ENCODE measurements at regions not wholly inside any gene's neighbourhood (a gene's known extent, or its start where the extent isn't known, plus 50 kb on each side); places are given as distances from the start of the nearest gene placed in this dataset.
A peak's percentile ranks its signal among the peaks of the same experiment; 100 is the strongest.

DNA sequence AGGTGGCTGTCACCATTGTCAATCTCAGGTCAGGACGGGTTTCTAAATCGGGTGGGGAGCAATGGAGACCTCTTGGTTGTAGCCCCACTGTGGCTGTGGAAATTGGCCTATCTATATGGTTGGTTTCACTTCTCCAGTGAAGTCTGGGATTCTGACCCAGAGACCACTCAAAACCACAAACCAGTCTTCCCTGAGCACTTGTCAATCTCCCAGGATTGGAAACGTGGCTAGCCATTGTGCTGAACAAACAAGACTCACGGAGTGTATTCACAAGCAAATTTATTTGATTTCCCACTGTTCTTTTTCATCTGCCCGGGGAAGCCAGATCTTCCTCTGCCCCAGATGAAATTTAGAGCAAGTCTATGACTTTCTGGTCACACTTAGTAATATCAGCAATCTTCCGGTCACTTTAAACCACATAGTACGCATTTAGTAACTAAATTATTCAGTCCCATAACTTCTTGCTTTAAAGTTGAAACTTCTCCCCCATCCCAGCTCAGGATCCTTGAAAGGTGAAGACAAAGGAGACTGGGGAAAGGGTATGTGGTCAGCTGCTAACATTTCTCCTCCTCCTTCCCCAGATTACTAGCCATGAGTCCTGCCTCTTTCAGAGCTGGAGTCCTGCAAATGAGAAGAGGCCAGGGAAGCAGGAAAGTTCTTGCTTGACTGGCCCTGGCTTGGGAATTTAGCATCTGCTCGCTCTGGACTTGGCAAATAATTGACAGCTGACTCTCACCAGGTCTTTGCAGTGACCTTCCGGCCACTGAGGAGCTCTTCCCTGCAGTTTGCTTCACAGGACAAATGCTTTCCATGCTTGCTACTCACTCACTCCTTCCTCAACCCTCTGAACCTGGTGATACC, 123.2 kb upstream of the MAX start:
- DNase-seq, result no peak

DNA sequence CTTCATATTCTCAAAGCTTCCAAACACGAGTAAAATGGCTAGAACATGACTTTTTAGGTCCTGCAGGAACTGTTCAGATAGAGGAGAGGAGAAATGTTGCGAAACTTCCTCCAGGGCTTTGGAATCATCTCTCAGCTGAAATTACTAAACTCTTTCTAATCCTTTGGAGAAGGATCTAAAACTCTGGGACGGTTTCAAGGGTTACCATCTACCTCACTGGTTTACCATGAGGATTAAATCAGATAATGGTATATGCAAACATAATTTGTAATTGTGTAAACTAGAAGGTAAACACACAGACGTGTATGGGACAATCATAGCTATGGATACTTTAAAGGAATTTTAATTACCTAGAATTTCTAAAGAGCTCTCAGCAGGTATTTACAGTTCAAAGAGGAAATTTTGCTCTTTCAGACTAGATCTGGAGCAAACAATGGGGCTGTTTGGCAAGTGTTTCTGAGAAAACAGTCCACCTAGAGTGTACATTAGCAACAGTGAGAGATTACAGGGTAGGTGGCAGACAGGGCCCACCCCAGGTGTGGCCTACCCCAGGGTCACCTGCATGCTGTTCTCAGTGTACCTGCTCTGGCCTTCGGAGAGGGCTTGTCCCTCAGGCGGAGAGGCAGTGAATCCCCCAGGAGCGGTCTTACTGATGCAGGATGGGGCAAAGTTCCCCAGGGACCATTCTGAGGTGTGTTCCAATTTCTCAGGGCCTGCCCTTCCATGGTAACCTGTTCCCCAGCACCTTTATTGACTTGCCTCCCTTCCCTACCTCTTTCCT, 124.7 kb upstream of the MAX start:
- DNase-seq, result no peak

DNA sequence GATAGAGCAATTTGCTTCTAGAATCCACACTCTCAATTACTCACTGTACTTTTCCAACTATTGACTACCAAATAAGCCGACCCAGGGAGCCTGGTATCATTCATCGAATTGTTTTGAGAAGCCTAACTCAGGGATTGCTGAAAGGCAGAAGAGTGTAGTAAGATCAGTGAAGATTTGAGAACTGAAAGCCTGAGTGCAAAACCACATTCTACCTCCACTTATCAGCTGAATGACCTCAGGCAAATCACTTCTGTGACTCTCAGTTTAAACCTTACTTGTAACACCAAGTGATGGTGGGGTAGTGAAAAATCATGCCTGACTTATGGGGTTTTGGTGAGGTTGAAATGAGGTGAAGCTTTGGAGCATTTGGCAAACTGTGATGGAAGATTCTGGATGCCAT, 126.1 kb upstream of the MAX start:
- no peak for DNase-seq

DNA sequence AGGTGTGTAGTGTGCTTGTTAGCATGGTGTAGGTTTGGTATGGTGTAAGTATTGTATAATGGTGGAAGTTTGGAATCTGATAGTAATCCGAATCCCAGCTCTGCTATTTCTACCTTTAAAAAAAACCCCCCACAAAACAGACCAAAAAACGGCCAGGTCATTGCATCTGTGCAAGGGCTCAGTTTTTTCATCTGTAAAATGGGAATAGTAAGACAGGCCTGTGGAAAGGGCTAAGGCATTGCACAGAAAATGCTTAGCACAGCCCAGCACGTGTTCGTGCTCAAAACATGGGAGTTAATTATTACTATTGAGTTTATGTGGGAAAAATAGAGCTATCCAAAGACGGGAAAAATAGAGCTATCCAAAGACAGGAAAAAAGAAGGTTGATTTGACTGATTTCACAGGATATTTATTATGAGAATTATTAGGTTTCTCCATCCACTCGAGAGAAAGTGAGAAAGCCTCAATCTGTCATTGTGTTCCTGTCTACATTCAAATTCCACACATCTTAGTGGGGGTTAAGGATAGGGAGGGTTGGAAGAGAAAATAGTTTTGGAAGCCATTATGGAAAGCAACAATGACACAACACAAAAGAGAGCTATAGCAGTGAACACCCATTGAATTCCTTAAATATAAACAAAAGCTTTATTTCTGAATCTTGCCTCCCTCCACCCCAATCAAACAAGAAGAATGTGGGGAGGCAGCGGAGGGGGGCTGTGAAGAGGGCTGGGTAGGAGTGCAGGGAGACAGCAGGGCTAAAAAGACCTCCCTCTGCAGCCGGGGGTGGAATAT, 126.8 kb upstream of the MAX start:
- DNase-seq, result no peak

DNA sequence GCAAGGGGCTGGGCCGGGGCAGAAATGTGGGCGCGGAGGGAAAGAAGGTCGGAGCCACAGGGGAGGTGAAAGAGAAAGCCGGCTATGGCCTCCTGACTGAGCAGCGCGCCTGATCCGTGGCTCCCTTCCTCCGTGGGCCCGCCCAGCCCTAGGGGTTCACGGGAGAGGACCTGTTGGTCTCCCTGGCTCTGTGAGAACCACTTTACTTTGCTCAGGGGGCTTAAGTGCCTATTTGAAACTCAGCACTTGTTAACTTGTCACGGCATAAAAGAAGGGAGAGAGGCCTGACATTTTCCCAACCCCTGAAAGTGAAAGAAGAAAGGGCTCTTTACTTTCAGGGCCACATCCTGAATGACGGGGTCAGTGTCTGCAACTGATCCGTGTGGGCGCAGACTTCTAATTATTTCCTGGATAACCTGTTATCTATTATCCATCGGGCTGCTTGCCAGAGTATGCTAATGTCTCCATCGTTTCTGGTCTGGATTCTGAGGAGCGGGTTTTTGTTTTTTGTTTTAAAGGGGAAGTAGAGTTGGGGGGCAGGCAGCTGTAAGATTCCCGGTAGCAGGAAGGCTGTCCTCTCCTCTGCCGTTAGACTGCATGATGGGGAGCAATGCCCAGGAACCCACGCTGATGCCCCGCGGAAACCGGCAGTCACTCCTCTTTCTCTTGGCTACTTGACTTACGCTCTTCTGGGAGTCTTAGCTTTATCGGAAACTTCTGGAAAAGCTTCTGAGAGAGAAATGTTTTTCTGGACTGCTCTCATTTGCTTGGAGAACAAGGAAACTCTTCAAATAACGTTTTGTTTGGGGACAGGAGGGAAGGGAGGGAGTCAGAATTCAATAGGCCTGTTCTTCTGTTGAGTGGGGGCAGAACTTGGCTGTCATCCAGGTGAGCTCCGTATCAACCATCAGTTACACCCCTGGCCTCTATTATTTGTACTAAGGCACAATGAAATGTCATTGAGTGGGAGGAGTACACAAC, 127.7 kb upstream of the MAX start:
- DNase-seq, result peak; percentile 92

DNA sequence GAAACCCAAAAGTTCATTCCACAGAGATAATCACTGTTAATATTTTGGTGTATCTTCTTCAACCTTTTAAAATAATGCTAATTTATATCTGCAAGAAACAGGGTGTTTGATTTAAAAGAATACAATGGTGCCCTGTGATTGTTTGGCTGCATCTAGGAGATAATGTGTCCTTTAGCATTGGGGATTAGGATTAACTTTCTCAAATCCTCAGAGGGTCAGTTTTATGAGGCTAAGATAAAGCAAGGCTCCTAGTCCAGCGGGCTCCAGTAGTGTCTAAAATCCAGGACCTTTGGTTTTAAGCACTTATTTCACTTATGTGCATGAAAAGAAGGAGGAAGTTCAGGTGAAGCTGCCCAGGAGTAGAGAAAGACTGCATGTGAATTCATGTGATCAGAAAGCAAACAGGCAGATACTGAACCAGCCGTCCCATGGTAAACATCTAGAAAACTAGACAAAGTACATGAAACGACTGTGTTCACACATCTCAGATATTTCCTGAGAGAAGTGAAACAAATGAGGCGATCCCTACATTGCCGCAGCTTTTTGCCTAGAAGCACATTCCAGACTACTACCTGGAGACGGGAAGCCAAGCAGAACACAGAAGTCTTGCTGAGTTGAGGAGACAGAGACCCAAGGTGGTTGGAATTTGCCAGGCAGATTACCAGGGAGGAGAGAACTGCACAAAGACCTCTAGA, 129.1 kb upstream of the MAX start:
- peak; percentile 34 for DNase-seq

DNA sequence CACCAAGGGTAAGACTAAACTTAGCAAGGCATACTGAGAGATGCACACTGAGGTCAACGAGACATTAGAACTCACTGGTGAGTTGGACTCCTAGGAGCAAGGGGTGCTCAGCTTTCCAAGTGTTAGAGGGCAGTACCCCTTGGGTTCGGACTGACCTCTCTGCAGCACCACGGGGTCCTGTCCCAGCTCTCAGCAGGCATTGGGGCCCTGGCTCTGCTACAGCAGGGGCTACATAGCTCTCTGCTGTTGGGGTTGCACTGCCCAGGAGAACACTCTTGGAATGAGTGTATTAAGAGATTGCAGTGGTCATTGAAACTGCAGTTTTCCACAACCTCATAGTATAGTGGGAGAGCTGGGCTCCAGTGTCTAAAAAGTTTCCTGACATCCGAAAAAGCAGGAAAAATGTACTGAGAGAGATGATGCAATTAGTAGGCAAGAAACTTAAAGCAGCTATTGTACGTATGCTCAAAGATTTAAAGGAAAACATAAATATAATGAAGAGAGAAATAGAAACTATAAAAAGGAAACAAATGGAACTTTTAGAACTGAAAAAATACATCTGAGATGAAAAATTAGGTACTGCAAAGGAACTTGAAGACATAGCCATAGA, 132.5 kb upstream of the MAX start:
- no peak for DNase-seq

DNA sequence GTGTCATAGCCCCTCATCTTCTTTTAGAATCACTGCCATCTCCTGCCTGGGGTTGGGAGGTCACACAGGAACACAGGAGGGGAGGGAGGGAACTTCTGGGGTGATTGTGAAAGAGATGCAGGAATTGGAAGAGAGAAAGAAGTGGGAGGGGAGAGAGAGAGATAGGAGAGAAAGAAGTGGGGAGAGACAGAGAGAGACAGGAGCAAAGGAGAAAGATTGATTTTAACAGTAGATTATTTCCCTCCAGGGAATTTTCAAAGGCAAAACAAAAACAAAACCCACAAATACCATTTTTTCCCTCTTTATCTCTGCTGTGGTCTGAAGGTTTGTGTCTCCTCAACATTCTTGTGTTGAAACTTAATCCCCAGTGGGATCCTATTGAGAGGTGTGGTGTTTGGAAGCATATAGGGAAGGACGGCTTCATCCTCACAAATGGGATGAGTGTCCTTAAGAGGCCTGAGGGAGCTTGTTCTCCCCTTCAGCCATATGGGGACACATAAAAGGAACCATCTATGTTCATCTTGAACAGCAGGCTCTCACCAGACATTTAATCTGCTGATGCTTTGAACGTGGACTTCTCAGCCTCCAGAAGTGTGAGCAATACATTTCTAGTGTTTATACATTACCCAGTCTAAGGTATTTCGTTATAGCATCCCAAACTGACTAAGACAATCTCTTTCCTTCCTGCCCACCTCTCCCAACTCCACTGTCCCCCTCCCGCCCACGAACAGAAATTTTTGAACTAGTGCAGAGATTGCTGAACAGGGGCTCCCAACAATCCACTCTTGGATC, 134.9 kb upstream of the MAX start:
- DNase-seq, result no peak

DNA sequence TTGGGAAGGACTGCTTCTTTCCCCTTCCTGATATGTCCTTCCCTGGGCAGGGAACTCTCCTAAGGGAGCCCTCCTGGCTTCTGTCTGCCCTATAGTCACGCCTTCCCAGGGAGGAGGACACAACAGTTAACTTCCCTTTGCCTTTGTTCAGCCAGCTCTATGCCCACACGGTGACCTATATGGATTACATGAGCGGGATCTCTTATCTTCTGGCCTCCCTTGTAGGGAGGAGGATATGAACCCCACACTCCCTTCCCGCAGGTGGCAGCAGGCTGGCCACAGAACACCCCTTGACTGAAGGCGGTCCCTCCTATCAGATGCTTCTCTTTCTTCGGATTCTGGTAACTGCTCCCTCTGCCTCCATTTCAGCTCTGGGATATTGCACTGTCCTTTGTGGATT, 135.6 kb upstream of the MAX start:
- no peak for DNase-seq

DNA sequence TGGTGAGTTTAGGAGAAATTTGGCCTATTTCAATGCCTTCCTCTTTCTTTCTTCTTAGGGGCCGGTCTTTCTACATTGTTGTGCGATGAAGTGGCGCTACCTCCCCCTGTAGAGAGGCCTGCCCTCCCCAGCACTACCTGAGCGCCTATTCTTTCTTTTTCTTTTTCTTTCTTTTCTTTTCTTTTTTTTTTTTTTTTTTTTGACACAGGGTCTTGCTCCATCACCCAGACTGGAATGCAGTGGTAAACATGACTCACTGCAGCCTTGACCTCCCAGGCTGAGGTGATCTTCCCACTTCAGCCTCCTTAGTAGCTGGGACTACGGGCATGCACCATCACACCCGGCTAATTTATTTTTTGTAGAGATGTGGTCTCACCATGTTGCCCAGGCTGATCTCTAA, 136.1 kb upstream of the MAX start:
- no peak for DNase-seq

DNA sequence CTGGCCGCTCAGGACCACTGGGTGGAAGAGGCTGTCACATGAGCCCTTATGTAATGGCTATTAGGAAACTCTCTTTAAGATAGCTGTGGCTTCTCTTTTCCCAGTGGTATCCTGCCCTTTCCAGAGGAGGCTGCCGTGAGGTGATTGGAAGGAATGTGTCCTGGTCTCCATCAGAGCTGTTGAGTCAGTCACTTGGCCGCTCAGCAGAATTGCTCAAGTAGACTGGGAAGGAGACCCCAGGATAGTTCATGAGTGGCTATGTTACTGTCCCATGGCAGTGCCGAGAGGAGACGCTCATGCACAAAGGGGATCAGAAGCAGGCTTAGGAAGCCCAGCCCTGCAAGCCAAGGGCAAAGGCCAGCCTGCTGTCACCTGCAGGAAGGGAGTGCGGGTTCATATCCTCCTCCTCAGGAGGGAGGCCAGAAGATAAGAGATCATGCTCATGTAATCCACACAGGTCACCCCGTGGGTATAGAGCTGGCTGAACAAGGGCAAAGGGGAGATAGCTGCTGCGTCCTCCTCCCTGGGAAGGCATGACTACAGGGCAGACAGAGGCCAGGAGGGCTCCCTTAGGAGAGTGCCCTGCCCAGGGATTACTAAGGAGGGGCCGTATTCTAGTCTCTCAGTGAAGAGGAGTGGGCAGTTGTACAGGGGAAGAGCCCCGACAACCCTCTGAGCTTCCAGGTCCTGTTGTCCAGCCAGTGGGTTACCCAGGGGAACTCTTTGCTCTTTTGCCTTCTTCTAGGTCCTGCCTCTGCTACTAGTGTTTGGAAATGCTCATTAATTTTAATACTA, 137.0 kb upstream of the MAX start:
- no peak for DNase-seq

DNA sequence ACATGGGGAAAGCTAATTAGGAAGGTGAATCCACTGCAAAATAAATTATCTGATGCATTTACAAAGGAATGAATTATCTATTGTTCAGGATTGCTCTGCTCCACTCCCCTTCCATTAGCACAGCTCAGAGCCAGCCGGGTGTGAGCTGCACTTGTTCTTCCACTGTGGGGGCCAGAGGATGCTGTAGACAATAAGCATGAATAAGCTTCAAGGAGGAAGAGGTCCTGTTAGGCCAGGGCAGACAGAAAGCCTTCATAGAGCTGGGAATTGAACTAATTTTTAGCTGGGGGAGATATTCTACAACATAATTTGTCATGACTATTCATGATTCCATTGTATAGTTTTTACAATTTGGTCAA, 137.6 kb upstream of the MAX start:
- no peak for DNase-seq

DNA sequence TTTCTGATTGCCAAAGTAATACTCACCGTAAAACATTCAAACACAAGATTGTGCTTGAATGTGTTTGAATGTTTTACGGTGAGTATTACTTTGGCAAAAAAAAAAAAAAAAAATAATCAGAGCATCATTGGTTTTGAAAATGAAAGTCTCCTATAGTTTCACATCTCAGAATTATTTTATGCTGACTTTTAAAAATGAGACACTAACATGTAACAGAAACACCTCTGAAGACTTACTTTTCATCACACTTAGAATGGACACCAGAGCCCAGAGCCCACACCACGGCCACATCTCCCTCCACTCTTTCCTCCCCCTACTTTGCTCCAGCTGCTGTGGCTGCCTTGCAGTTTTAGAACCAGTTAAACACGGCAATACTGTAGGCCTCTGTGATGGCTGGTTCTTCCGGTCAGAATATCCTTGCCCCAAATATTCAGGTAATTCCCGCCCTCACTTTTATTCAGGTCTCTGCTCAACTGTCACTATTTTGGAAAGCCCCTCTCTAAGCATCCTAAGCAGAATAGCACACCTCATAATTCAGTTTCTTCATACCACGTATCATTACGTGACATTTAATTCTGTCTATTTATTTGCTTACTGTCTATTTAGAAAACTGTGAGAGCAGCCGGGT, 138.9 kb upstream of the MAX start:
- no peak for DNase-seq

DNA sequence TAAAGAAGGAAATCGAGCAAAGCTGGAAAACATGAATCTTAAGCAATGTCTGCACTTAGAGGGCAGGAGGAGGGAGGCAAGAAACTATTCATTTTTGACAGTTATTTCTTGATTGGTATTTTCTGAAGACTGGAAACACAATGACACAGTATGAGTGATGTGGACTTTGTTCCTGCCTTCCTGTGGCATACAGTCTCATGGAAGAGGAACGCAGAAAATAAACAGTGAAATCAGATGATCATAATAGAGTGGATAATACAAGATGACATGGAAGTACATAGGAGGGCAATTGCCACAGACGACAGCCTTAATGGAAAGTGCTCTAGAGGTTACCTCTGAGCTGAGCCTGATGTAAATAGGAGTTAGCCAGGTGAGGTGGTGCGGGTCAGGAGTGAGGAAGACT, 140.4 kb upstream of the MAX start:
- no peak for DNase-seq

DNA sequence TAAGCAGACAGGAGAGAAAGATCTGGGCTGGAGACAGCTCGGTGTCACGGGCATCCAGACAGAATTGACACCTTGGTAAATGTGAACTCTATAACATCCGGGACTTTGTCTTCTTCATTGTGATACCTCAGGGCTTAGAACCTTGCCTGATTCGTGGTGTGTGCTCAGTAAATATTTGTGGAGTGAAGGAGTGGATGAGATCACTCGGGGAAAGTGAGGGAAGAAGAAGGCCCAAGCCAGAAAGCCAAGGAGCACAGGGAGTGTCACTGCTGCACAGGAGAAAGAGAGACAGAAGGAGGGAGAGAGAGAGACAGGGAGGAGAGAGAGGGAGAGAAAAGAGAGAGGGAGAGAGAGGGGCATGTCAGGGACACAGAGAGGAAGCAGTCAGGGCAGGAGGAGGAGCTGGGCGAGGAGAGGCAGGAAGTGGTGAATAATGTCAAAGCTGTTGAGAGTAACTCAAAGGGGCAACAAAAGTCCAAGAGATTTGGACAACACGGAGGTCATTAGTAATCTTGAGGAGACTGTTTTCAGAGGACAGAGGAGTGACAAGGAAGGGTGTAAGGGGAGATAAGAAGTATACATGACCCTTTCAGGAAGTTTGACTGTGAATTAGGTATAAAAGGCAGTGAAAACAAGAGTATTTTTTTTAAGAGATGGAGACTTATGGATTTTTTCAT, 141.6 kb upstream of the MAX start:
- DNase-seq, result no peak

DNA sequence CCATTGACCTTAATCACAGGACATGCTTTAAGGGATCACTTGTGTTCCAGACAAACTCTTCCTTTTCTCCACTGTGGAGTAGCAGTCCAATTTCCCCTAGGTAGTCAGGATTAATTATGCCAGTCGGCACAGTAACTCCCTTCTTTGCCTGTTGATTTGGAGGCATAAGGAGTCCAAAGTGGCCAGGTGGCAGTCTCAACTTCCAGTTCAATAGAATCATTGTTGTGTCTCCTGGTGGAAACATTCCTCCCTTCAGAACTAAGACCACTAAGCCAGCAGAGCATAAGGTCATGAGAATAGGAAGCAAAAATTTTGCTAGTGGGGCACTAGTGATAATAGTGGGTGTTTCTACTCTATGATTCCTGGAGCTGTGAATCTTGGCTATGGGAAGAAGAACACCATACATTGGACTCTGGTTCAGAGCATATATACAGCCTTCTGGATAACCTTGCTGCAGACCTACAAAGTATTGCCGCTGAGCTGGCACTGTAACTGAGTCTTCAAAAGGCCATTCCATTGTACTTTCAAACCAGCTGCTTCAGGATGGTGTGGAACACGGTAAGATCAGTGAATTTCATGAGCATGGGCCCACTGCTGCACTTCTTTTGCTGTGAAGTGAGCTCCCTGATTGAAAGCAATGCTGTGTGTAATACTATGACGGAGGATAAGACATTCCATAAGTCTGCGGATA, 147.3 kb upstream of the MAX start:
- DNase-seq, result no peak

DNA sequence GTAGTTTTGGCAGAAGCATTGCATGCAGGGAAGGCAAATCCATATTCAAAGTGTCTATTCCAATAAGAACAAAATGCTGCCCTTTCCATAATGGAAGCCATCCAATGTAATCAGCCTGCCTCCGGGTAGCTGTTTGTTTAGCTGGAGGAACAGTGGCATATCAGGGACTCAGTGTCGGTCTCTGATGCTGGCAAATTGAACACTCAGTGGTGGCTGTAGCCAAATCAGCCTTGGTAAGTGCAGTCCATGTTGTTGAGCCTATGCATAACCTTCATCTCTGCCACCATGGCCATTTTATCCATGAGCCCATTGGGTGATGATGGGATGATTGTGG, 147.8 kb upstream of the MAX start:
- no peak for DNase-seq

DNA sequence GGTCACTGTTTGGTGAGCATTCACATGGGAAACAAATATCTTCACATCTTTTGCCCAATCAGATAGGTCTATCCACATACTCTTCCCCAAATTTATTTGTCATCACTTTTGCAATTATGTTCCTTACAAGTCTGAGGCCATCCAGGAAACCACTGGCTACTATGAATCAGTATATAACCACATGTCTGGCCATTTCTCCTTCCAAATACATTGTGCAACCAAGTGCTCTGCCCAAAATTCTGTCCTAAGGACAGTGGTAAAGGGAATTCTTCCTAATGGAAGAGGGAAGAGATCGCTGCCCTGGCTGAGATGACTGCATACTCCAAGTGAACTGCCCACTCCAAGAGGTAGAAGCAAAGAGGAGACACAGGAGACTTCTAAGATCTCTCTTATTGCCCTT, 148.9 kb upstream of the MAX start:
- no peak for DNase-seq

All from DMS79 (cell line).